ENCODE measurements at regions not wholly inside any gene's neighbourhood (a gene's known extent, or its start where the extent isn't known, plus 50 kb on each side); places are given as distances from the start of the nearest gene placed in this dataset.

- no peaks in the 10 kb centered on the region for H3K4me1 ChIP-seq (ENCODE audit: control insufficient read depth in 1 of 2, insufficient read depth in 2 of 2, low read length in 2 of 2)
- no peak overlapping the region for H3K27ac ChIP-seq (ENCODE audit: low read depth, low read length)
- no peak overlapping the region for H3K4me2 ChIP-seq (ENCODE audit: low read length)
- H3K9me3 ChIP-seq (ENCODE audit: control insufficient read depth in 1 of 2, insufficient read depth in 1 of 2, low read depth in 1 of 2, low read length in 2 of 2): no peaks in the 10 kb centered on the region
- H3K79me2 ChIP-seq (ENCODE audit: insufficient read depth, low read length): no peaks in the 10 kb centered on the region
- H3K27me3 ChIP-seq (ENCODE audit: insufficient read depth, low read length): peaks cover 58% of the 10 kb centered on the region
- H4K20me1 ChIP-seq (ENCODE audit: insufficient read depth): no peaks in the 10 kb centered on the region
- no peak overlapping the region for H2AFZ ChIP-seq (ENCODE audit: low read depth, low read length, poor library complexity, severe bottlenecking)
- ChIA-PET CTCF (no interaction called here), POLR2A (no interaction called here), RAD21 (ENCODE audit: low non-redundant PET in 1 of 2, low total read pairs in 2 of 2, uncharacterized antibody in 2 of 2, unreplicated experiment in 2 of 2) (no interaction called here)
- H3K9ac ChIP-seq (ENCODE audit: low read length): no peak overlapping the region
- H3K9me2 ChIP-seq (ENCODE audit: insufficient read depth): no peaks in the 10 kb centered on the region
- BruUV-seq (replicated peaks): no TSS peak
- DNase-seq (ENCODE audit: low read depth, low spot score): no peak
- no peak overlapping the region for H3K4me3 ChIP-seq (replicated peaks in 1 of 2; ENCODE audit: low read depth in 1 of 2, low read length in 2 of 2)
- TF ChIP-seq CEBPB (IDR thresholded peaks at IDR 0.05; ENCODE audit: low read depth) (no peak), ELF1 (IDR thresholded peaks at IDR 0.05; ENCODE audit: borderline replicate concordance, low read depth) (no peak), MAX (IDR thresholded peaks at IDR 0.05) (no peak), ZFX (IDR thresholded peaks at IDR 0.05) (no peak), ZNF274 (IDR thresholded peaks at IDR 0.05; ENCODE audit: low read depth, low read length) (no peak), SP1 (IDR thresholded peaks at IDR 0.05; ENCODE audit: low read depth) (no peak), POLR2AphosphoS5 (IDR thresholded peaks at IDR 0.05; ENCODE audit: low read depth, low read length) (no peak), EGR1 (IDR thresholded peaks at IDR 0.05; ENCODE audit: low read depth) (no peak), TCF7L2 (IDR thresholded peaks at IDR 0.05; ENCODE audit: borderline replicate concordance, extremely low read depth, insufficient read depth, insufficient read length) (no peak), EZH2phosphoT487 (IDR thresholded peaks at IDR 0.05; ENCODE audit: borderline replicate concordance) (no peak), ZBTB33 (IDR thresholded peaks at IDR 0.05; ENCODE audit: extremely low read depth, insufficient replicate concordance, low read length) (no peak), RAD21 (IDR thresholded peaks at IDR 0.05; ENCODE audit: low read depth) (no peak), JUND (IDR thresholded peaks at IDR 0.05) (no peak), FOSL1 (IDR thresholded peaks at IDR 0.05; ENCODE audit: low read depth) (no peak), YY1 (IDR thresholded peaks at IDR 0.05; ENCODE audit: extremely low read depth, insufficient replicate concordance, low read depth, low read length) (no peak), SIN3A (IDR thresholded peaks at IDR 0.05; ENCODE audit: low read depth) (no peak)
- TF ChIP-seq, protein P1, sequence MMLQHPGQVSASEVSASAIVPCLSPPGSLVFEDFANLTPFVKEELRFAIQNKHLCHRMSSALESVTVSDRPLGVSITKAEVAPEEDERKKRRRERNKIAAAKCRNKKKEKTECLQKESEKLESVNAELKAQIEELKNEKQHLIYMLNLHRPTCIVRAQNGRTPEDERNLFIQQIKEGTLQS (IDR thresholded peaks at IDR 0.05): no peak
- TF ChIP-seq, protein P2, sequence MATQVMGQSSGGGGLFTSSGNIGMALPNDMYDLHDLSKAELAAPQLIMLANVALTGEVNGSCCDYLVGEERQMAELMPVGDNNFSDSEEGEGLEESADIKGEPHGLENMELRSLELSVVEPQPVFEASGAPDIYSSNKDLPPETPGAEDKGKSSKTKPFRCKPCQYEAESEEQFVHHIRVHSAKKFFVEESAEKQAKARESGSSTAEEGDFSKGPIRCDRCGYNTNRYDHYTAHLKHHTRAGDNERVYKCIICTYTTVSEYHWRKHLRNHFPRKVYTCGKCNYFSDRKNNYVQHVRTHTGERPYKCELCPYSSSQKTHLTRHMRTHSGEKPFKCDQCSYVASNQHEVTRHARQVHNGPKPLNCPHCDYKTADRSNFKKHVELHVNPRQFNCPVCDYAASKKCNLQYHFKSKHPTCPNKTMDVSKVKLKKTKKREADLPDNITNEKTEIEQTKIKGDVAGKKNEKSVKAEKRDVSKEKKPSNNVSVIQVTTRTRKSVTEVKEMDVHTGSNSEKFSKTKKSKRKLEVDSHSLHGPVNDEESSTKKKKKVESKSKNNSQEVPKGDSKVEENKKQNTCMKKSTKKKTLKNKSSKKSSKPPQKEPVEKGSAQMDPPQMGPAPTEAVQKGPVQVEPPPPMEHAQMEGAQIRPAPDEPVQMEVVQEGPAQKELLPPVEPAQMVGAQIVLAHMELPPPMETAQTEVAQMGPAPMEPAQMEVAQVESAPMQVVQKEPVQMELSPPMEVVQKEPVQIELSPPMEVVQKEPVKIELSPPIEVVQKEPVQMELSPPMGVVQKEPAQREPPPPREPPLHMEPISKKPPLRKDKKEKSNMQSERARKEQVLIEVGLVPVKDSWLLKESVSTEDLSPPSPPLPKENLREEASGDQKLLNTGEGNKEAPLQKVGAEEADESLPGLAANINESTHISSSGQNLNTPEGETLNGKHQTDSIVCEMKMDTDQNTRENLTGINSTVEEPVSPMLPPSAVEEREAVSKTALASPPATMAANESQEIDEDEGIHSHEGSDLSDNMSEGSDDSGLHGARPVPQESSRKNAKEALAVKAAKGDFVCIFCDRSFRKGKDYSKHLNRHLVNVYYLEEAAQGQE (IDR thresholded peaks at IDR 0.05; ENCODE audit: low read depth): no peak
- intact Hi-C loops (cut with micrococcal nuclease): no loop called here
- ATAC-seq: no peak
- no peaks in the 10 kb centered on the region for H3K36me3 ChIP-seq (ENCODE audit: control insufficient read depth in 1 of 2, insufficient read depth in 2 of 2, low read length in 2 of 2)
Measured at GRCh38 chr11:135046556-135046955, 634.5 kb upstream of the B3GAT1 start.

Measured in HCT116 (cell line).